ENCODE measurements at regions not wholly inside any gene's neighbourhood (a gene's known extent, or its start where the extent isn't known, plus 50 kb on each side); places are given as distances from the start of the nearest gene placed in this dataset.

GRCh38 chr10:50987934-50988333 is 86.4 kb upstream of the PRKG1 start:
- TF ChIP-seq, protein P1, sequence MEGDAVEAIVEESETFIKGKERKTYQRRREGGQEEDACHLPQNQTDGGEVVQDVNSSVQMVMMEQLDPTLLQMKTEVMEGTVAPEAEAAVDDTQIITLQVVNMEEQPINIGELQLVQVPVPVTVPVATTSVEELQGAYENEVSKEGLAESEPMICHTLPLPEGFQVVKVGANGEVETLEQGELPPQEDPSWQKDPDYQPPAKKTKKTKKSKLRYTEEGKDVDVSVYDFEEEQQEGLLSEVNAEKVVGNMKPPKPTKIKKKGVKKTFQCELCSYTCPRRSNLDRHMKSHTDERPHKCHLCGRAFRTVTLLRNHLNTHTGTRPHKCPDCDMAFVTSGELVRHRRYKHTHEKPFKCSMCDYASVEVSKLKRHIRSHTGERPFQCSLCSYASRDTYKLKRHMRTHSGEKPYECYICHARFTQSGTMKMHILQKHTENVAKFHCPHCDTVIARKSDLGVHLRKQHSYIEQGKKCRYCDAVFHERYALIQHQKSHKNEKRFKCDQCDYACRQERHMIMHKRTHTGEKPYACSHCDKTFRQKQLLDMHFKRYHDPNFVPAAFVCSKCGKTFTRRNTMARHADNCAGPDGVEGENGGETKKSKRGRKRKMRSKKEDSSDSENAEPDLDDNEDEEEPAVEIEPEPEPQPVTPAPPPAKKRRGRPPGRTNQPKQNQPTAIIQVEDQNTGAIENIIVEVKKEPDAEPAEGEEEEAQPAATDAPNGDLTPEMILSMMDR (conservative IDR thresholded peaks at IDR 0.05; ENCODE audit: low read depth, low read length), result no peak
- TF ChIP-seq EZH2 (IDR thresholded peaks at IDR 0.05; ENCODE audit: low read length, unreplicated experiment), result no peak

Measured in PC-3 (cell line).